GM18519 (cell line): ENCODE measurements at regions not wholly inside any gene's neighbourhood (a gene's known extent, or its start where the extent isn't known, plus 50 kb on each side); places are given as distances from the start of the nearest gene placed in this dataset.

ENCODE experiments used
- ATAC-seq: cut with Tn5 transposase; IDR thresholded peaks from one replicate; pipeline ENCODE4 v1.9.1; 2021; ENCODE audit warnings: mild to moderate bottlenecking, moderate library complexity; ENCODE audit not compliant: unreplicated experiment, low FRiP score

DNA sequence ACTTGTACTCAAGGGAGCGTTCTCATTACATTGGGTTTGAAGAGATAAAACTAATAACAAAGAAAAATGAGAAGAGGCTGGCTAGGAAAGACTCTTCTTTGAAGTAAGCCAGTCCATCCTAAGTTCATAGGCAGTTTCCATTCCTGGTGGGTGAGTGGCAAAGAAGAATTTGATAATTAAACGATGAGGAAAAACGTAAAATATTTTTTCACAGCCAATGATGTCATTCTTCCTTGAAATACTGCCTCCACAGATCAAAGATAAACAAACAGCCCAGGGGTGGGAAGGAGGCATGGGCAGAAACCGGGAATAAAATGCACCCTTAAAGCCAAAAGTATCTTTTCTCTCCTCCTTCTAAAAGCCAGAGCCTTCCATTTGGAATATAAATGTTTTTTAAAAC, 346.6 kb downstream of the PMP22 start:
- no peak for ATAC-seq

DNA sequence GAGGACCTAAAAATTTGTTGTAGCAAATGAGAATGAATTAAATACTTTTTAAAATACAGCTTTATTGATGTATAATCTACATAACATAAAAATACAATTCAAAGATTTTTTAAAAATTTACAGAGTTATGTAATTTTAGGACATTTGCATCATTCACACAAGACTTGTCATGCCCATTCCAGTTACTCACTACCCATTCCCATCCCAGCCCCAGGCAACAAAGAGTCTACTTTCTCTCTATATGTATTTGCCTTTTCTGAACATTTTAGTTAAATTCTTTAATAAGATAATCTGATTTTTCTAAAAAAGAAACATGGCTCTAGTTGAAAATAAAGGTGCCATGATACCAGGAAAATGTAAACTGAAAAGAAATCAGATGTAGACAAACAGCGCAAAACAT, 354.2 kb downstream of the PMP22 start:
- no peak for ATAC-seq

DNA sequence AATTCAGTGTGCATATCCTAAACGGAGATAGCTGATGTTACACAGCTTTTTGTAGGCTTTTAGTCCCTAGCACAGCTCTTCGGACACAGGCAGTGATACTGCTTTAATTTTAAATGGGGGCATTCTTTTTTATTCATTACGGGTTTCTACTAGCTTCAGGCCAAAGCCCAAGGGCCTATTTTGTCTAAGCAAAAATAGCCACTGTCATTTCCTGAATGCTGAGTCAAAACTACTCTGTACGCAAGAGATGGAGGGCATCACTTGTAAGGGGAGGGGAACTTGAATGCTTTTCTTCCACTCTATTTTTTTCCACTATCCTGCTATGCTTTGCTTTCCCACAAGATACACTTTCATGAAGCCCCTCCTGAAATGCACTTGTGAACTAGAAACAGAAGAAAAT, 360.7 kb downstream of the PMP22 start:
- no peak for ATAC-seq

DNA sequence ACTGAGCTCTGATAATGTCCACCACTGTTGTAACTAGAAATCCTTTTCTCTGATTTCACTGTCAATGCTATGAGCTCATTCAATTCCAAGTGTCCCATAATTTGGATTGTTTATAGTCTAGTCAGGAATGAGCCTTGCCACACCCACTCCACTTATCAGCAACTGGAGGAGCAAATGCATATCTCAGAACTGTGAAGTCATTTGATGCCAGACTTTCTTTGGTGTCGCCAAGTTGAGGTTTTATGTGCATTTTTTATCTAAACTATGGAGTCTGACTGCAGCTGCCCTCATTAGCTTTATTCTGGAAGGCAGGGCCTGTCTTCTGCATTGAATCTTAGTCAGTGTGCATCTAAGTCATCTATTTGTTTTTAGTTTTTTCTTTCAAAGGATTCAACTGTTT, 361.3 kb downstream of the PMP22 start:
- ATAC-seq: no peak

DNA sequence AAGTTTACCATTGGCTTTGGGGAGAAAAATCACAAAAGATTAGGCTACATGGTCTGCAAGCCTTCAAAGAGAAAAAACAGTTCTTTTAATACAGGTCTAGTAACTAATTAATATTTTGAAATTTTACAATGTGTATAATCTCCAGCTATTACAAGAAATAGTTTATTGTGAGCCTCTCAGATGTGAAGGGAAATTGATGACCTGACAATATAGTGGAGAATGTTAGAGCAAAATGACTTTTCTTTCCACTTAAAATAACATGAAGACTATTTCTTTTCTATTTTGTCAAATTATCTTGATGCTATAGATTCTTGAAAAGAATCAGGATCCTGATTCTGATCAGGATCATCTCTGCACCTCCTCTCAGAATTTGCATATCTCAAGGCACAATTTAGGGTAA, 362.3 kb downstream of the PMP22 start:
- ATAC-seq: no peak

DNA sequence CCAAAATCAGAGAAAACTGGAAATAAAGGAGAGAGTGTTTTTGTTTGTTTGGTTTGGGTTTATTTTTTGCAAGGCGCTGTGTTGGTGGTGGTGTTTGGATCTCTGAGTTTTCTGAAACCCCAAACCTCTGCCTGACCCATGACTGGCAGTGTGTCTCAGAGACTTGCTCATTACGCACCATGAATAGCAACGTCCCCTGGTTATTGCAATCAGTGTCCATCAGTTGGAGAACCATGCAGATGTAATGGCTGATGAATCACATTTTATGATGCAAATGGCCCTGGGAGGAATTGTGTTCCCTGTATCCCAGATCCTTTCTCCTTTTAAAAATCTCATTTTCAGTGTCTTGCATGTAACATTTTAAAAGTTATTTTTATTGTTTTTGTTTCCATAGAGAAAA, 362.8 kb downstream of the PMP22 start:
- ATAC-seq: no peak

DNA sequence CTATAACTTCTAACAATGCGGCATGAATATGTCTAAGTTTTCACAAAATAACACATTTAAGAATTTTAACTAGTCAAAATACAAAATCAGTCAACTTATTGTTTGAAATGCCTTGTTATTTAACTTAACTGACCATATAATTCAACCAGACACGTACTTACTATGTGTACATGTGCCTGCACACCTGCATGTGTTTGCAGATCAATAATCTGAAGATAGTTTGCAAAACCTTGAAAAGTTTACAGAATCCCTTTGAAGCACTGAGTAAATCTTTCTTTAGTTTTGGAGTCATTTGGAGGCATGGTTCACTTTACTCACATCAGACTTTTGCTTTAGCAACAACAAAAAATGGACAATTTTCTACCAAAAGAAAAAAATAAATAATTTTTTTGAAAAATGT, 363.8 kb downstream of the PMP22 start:
- ATAC-seq: no peak

DNA sequence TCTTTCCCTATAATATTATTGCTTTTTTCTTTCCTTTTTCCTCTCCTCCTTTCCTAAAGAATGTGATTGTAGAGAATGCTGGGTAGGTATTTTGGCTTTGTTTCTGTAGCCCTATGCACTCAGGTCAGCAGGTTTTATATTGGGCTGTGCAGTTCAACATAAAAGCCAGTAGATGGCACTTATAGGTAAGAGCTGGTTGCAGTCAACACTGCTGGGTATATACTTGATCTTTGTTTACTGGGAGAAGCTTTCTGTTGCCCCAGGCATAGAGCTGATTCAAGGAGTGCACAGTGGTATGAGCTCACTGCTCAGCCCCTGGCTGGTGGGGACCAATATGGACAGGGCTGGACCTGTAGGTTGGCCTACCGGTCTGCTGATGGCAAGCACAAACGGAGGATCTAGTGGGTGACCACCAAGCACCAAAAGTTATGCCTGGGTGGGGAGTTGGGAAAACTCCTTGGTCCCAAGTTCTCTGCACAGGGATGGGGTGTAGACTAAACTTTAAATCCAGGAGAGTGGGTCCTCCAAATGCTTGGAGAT, 378.9 kb downstream of the PMP22 start:
- no peak for ATAC-seq

DNA sequence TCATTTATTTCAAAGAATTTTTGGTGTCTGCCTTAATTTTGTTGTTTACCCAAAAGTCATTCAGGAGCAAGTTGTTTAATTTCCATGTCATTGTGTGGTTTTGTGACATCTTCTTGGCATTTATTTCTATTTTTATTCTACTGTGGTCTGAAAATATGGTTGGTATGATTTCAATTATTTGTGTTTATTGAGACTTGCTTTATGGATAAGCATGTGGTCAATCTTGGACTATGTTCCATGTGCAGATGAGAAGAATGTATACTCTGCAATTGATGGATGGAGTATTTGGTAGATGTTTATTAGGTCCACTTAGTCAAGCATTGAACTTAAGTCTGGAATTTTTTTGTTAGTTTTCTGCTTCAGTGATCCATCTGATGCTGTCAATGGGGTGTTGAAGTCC, 383.0 kb downstream of the PMP22 start:
- no peak for ATAC-seq

DNA sequence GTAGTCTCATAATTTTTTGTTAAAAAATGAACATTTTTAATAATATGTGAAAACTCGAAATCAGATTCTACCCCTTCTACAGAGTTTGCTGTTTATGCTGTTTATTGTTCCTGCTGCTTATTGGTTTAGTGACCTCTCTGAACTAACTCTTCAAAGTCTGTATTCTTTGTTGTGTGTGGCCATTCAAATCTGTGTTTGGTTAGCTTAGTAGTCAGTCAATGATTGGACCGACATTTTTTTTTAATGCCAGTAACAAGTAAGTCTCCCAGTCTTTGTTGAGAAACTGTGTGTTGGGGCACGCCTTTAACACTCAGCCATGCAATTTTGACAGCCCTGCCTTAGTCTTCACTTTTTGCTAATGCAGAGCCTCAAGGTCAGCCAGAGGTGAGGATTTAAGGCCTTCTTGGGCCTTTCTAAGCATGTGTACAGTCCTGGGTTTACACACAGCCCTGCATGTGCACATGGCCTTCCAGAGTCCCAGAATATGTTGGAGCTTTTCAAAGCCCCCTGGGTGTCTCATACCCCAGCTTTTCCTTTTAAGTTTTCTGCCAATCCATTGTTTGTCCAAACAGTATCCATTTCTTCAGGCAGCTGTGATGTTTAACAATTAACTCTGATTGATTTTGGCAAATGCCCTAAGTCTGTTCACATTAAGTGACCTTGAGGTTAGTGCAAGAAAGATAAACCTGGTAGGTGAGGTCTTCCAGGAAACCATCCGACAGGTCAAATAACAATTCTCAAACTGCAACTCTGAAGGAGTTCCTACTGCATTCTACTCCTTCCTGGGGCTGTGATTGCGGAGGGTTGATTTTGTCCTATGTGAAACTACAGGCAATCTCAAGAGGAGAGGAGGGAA, 389.3 kb downstream of the PMP22 start:
- ATAC-seq: no peak

DNA sequence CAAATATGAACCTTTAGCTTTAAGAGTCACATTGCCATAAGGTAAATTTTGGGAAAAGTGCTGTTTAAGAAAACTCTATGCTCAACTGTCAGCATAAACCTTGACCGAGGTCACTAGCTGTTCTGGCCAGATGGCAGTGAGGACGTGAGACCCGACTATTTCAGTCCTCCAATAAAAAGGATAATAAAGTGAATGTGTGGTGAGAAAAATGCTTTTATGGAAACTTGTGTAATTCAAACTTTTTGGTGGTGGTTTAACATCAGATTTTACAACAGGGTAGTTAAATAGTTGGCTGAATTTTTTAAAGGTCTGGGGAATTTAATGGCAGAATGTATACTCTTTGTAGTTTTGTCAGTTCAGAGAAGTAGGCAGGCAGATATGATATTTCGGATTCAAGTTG, 391.1 kb downstream of the PMP22 start:
- no peak for ATAC-seq

DNA sequence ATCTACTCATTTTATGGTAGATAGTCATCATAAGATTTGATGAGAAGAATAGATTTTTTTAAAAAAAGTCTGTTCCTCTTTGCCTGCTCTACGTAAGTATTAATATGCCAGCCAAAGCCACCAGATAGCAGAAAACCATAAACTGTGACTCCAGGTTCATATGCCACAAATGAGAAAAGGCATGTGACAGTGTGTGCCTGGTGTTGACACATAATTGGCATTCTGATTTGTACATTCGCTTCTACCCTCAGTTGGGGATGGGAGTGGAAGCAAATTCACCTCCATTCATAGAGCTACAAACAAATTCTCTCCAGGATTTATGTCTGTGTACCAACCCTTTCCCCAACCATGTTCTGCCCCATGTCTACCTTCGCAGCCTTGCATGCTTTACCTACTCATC, 391.6 kb downstream of the PMP22 start:
- no peak for ATAC-seq

DNA sequence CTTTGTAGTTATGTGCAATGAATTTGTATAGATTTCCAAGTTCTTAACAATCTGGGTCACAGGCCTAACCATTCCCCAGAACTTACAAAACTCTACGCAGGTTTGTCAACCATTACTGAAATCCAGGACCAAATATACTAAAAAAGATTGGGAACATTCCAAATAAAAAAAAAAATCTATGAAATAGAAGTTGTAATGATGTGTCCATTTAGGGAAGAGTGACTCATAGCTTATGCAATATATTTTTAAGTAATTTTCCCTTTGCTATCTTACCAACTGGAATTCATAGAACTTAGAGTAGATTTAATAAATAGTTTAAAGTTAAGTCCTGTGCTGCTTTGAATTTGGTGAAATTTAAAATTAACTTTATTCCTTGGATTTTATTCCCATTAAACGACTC, 393.2 kb downstream of the PMP22 start:
- ATAC-seq: no peak

DNA sequence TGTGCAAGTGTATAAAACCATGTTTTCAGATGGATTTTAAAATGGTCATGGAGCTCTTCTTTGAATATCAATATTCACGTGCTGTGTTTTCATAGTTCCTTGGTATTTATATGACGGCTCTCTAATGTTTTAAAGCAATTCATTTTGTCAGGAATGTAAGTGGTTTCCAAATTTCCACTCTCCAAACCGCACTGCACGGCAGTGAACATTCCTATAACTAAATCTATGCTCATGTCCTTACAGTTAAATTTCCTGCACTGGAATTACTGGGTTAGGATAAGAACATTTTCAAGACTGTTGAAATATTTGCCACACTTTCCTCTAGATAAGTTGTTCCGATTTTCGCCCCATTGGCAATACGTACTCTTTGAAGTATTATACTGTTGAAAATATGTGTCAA, 398.9 kb downstream of the PMP22 start:
- ATAC-seq: no peak

DNA sequence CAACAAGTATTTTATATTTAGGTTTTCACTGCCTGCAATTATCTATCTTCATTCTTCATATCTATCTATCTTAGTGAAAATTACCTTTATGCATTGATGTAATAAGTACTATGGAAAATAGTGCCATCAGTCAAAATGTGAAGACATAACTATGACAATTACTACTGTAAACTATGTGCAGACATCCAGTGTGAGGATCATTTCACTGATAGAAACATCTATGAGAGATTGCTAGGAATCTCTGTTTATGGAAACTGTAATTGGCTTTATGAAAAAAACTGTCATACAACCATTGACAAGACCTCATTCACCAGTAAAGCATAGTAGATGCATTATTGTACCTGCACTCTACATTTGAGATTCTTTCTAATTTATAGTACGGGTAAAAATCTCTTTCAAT, 401.0 kb downstream of the PMP22 start:
- ATAC-seq: no peak

DNA sequence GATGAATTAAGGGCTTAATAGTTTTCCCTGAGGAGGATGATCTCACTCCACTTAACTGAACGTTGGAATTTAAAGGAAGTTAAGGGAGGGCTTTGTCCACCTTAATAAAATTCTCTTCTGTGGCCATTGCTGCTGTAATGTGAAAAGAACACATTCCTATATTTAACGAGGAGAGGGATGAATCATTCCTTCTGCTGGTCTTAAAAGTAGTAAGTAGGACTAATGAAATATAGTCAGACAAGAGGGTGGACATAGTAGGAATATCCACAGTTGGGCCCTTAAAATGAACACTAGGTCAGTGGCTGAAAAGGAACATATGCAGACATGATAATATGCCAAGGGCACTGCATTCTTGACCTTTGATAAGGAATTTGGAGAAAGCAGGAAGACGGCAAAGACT, 405.6 kb downstream of the PMP22 start:
- no peak for ATAC-seq

DNA sequence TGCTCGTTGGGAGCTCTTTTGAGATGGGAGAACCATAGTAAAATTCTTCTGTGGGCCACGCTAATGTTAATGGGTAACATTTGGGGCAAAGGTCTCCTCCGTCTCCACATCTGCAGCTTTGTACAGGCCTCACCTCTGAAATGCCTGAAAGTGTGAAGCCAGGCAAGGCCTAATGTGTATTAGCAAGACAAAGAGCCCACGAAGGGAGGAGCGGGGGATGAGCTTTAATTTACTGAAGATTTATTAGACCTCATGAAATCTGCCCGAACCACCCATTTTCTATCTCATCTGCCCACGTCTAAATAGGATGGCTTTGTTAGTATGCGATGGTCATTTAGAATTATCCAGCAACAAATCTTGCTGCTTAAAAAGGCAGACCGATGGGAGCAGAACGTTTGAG, 408.9 kb downstream of the PMP22 start:
- ATAC-seq: no peak

DNA sequence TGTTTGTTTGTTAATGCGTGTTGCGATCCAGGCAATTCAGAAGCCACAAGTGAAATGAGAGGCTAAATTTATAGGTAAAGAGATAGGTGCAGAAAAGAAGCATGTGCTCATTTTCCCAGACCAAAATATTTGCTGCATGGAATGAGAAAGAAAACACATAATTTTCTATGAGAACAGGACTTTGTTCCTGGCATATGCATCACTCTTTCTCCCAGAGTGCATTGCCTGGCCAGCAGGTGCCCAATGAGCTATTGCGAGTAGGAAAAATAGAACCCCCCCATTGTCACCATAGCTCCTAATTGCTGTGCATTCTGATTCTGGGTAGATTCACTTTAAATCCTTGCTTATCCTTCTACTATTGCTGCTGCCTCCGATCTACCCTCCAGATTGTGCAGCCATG, 410.4 kb downstream of the PMP22 start:
- no peak for ATAC-seq

DNA sequence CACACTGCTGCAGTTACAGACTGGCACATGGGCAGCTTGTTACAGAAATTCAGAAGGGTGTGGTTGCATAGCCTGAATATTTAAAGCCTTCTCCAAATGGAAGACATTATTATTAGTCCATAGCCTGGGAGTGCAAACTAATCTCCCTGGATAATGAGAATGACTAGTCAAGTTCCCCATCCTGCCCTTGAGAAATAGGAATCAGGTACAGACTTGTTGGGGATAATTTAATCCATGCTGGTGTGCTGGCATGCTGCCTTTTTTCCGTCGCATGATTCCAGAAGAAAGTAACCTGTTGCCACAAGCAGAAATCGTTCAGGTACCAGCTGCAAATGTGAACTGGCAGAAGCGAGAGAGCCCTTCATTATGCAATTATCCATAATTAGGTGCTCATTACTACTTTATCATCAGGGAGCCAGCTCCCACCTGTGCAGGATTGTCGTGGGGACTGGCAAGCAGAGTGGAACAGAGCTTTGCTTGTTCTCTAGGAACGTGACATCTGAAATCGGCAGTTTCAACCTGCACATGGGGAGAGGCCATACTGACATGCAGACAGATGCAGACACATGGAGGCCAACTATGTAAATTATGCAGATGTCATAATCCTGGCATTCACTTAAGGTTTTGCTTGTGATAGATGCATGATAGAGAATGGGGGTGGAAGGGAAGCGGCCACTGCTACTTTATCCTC, 419.4 kb downstream of the PMP22 start:
- ATAC-seq: no peak

DNA sequence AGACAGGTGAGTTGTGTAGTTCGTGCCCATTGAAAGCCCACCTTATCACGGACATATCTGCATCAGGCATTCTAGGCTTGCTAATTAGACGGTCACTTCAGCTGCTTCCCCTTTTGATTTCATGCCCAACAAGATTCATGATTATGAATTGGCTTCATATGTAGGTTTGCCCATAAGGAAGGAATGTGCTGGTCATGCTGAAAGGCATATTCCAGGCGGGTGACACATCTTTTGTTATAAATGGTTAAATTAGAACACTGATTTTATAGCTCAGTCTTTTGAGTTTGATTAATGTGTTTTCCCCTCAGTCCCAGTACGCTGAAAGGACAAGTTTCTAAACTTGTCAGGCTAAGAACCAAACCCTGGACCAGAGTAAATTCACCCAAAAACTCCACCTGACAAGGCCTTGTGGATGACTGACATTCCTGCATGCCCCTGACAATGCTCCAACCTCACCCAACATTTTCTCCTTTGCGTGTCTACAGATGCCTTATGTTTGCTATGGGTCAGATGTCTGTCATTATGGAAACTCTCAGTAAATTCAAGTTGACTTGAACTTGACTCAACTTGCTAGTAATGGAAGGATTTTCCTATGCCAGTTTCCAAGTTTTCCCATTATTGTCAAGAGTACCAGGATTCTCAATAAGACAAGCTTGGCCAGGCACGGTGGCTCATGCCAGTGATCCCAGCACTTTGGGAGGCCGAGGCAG, 421.9 kb downstream of the PMP22 start:
- ATAC-seq: no peak

DNA sequence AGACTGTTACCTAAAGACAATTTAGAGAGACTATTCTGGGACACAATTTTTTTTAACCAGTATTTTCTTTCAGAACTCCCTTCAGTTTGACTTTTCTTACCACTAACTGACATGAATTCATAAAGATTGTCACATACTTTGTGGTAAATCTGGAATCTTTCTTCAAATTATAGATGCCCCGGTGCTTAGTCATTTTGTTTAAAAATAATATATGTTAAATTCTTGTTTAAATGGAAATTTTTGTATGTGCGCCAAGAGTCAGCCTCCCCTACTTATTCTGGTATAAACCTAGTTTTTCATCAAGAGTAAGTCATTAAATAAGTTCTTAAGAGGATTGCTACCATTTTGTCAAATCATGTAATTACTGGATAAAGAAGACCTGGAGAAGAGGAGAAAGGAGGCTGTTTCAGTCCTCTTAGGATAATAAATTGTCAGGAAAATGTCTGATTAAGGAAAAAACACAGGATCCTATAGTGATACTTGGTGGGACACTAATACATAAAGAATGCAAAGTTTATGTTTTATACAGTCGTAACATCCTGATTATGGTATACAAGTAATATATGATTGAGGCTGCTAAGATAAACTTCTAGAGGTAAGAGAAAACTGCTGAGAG, 424.4 kb downstream of the PMP22 start:
- ATAC-seq: no peak
